HEK293 (cell line): ENCODE measurements at regions not wholly inside any gene's neighbourhood (a gene's known extent, or its start where the extent isn't known, plus 50 kb on each side); places are given as distances from the start of the nearest gene placed in this dataset.

Source experiments
- TCF7L2 ChIP-seq: IDR thresholded peaks from 2 replicates; pipeline ENCODE4 v1.6.1; 2011; ENCODE audit warnings: low read depth, mild to moderate bottlenecking, inconsistent platforms, low read length, moderate library complexity, borderline replicate concordance
- ZBTB20 ChIP-seq: fragments of 450-650 bp; formaldehyde crosslinking; IDR thresholded peaks from 2 replicates; pipeline ENCODE4 v1.5.1; 2016; ENCODE audit warnings: missing biosample characterization, missing genetic modification characterization
- TF ChIP-seq, protein P1 (sequence below): fragments of 450-650 bp; formaldehyde crosslinking; IDR thresholded peaks from 2 replicates; pipeline ENCODE4 v1.5.1; 2016; ENCODE audit warnings: missing biosample characterization, missing genetic modification characterization

DNA sequence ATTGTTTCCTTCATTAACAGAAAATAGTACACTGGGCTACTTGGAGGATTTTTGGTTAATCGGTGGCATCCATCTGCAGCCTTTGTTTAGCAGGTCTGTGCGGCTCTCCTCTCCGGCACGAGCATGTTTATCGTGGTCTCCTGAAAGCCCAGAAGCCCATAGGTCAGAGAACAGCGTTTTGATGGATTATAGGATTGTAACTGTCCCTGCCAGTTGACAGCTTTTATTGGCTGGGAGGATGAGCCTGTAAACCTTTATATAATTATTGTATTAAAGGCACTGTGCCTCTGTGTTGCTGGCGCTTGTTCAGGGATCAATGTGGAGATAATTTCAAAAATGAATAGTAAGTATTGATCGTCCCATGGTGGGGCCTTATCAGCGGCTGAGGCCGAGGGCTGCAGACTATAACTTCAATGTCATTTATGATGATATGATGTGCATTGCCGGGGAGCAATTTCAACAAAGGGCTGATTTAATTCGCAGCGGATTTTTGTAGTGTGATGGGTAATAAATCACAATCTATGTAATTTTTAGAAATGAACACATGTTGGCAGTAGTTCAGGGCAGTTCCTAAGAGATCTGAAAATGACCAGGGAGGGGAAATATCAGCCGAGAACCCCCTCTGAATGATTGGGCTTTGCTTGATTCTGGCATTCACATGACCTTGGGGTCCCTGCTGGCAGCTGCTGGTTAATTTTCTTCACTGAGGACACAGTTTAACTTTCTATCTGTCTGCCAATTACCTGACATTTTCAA is 736.1 kb downstream of the GALR1 start:
- TF ChIP-seq ZBTB20 (tag by site-specific recombination) (no peak), TCF7L2 (no peak)
- TF ChIP-seq, protein P1, sequence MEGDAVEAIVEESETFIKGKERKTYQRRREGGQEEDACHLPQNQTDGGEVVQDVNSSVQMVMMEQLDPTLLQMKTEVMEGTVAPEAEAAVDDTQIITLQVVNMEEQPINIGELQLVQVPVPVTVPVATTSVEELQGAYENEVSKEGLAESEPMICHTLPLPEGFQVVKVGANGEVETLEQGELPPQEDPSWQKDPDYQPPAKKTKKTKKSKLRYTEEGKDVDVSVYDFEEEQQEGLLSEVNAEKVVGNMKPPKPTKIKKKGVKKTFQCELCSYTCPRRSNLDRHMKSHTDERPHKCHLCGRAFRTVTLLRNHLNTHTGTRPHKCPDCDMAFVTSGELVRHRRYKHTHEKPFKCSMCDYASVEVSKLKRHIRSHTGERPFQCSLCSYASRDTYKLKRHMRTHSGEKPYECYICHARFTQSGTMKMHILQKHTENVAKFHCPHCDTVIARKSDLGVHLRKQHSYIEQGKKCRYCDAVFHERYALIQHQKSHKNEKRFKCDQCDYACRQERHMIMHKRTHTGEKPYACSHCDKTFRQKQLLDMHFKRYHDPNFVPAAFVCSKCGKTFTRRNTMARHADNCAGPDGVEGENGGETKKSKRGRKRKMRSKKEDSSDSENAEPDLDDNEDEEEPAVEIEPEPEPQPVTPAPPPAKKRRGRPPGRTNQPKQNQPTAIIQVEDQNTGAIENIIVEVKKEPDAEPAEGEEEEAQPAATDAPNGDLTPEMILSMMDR (tag by site-specific recombination), result no peak
